ENCODE measurements at regions not wholly inside any gene's neighbourhood (a gene's known extent, or its start where the extent isn't known, plus 50 kb on each side); places are given as distances from the start of the nearest gene placed in this dataset.
"Not testable (repeated sequence)": the region's sequence is repeated elsewhere in the genome, so short reads cannot be mapped to it uniquely, and the experiment has no call there.

DNA sequence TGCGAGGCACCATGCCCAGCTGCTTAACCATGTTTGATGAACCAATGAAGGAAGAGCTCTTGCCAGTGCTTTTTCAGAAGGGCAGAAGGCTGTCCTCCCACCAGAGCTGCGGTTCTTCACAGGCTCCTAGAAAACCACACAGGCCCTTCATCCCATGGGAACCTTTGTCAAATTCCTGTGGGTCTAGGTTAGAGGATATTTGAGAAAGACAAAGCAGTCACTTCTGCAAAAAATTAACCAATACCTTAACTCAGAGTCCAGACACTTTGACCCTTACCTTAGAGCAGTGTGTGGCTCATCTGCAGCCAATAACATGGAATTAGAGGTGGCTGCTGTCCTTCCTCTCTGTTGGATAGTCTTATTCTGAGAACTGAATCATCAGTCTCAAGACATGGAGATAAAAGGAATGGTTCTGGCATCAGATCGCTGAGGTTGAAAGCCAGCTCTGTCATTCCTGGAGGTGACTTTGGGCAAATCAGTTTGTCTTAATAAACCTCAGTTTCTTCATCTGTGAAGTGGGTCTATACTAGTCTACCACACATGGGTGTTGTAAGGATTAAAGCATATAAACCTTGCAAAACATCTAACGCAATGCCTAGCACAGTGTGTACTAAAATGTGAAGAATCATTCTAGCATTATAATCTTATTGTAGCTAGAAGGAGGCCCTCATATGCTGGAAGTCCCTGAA is 65.1 kb upstream of the PIP4K2A start:
- Histone ChIP-seq H3K4me3 (ENCODE audit: low read depth, low read length) (no peak overlapping the region), H3K36me3 (replicated peaks) (no peaks in the 10 kb centered on the region), H3K27ac (no peak overlapping the region), H3K27me3 (replicated peaks) (no peaks in the 10 kb centered on the region)
- no peak for TF ChIP-seq CTCF (IDR thresholded peaks at IDR 0.05; ENCODE audit: low read depth, low read length, missing control alignments)
- DNase-seq, result no peak
- in situ Hi-C loops (cut with HindIII; ENCODE audit: low pct_ligation_motif_present, low sequenced_read_pairs), result no loop called here

DNA sequence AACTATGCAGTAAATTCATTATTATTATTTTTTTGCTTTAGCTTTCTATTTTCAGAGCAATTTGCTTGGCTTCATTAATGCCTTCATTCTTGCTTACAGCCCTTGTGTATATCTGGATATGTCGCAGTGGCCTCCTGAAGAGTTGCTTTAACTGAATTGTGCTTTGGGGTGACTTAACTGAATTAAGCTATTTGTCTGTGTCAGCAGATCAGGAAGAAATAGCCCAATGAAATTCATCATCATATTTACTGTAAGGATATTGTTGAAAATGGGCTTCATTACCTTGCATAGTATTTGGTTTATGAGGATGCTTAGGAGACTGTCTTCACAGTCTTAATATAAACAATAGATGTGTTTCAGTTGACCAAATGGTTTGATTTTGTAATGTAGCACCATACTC is 59.7 kb upstream of the PIP4K2A start:
- no peaks in the 10 kb centered on the region for H3K36me3 ChIP-seq (replicated peaks)
- no peak for DNase-seq
- no peak overlapping the region for H3K27ac ChIP-seq
- no peak overlapping the region for H3K4me3 ChIP-seq (ENCODE audit: low read depth, low read length)
- H3K27me3 ChIP-seq (replicated peaks), result no peaks in the 10 kb centered on the region
- in situ Hi-C loops (cut with HindIII; ENCODE audit: low pct_ligation_motif_present, low sequenced_read_pairs), result no loop called here
- TF ChIP-seq CTCF (IDR thresholded peaks at IDR 0.05; ENCODE audit: low read depth, low read length, missing control alignments), result no peak

DNA sequence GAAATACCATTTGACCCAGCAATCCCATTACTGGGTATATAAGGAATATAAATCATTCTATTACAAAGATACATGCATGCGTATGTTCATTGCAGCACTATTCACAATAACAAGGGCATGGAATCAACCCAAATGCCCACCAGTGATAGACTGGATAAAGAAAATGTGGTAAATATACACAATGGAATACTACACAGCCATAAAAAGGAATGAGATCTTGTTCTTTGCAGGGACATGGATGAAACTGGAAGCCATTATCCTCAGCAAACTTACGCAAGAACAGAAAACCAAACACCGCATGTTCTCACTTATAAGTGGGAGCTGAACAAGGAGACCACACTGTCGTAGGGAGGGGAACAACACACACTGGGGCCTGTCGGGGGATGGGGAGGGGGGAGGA is 57.3 kb upstream of the PIP4K2A start:
- in situ Hi-C loops (cut with HindIII; ENCODE audit: low pct_ligation_motif_present, low sequenced_read_pairs); H3K27ac ChIP-seq; H3K27me3 ChIP-seq (replicated peaks); DNase-seq; H3K4me3 ChIP-seq (ENCODE audit: low read depth, low read length); H3K36me3 ChIP-seq (replicated peaks): not testable (repeated sequence)

- no peaks in the 10 kb centered on the region for H3K27me3 ChIP-seq (replicated peaks)
- in situ Hi-C loops (cut with HindIII; ENCODE audit: low pct_ligation_motif_present, low sequenced_read_pairs), result no loop called here
- no peak for TF ChIP-seq CTCF (IDR thresholded peaks at IDR 0.05; ENCODE audit: low read depth, low read length, missing control alignments)
- DNase-seq, result no peak
- no peaks in the 10 kb centered on the region for H3K36me3 ChIP-seq (replicated peaks)
- no peak overlapping the region for H3K4me3 ChIP-seq (ENCODE audit: low read depth, low read length)
- no peak overlapping the region for H3K27ac ChIP-seq
These were observed 55.9 kb upstream of the PIP4K2A start for GRCh38 chr10:22770270-22770669.

GRCh38 chr10:22767859-22768258 is 53.5 kb upstream of the PIP4K2A start:
- no peaks in the 10 kb centered on the region for H3K36me3 ChIP-seq (replicated peaks)
- no peak overlapping the region for H3K4me3 ChIP-seq (ENCODE audit: low read depth, low read length)
- no peak overlapping the region for H3K27ac ChIP-seq
- TF ChIP-seq CTCF (IDR thresholded peaks at IDR 0.05; ENCODE audit: low read depth, low read length, missing control alignments), result no peak
- no peak for DNase-seq
- no peaks in the 10 kb centered on the region for H3K27me3 ChIP-seq (replicated peaks)
- in situ Hi-C loops (cut with HindIII; ENCODE audit: low pct_ligation_motif_present, low sequenced_read_pairs), result no loop called here

GRCh38 chr10:22766693-22767092 is 52.3 kb upstream of the PIP4K2A start:
- no peak overlapping the region for H3K27ac ChIP-seq
- TF ChIP-seq CTCF (IDR thresholded peaks at IDR 0.05; ENCODE audit: low read depth, low read length, missing control alignments), result no peak
- no peak overlapping the region for H3K4me3 ChIP-seq (ENCODE audit: low read depth, low read length)
- no peaks in the 10 kb centered on the region for H3K27me3 ChIP-seq (replicated peaks)
- no peak for DNase-seq
- in situ Hi-C loops (cut with HindIII; ENCODE audit: low pct_ligation_motif_present, low sequenced_read_pairs), result no loop called here
- H3K36me3 ChIP-seq (replicated peaks), result no peaks in the 10 kb centered on the region

Data from brain microvascular endothelial cell (primary cell).